Sigmoid colon (tissue), 6 donors: ENCODE measurements at regions not wholly inside any gene's neighbourhood (a gene's known extent, or its start where the extent isn't known, plus 50 kb on each side); places are given as distances from the start of the nearest gene placed in this dataset.

Source experiments
- DNase-seq: peaks from one replicate; pipeline ENCODE4 v3.0.0-alpha.2; 2019
- H3K27ac ChIP-seq, 4 donors: fragments of 200-600 bp; sonication (generic); one replicate each; pipeline ENCODE4 v1.5.1; 2016 to 2019; ENCODE audit warnings: mild to moderate bottlenecking in 1 of 4
- H3K27me3 ChIP-seq, 3 donors: fragments of 200-600 bp; sonication (generic); one replicate each; pipeline ENCODE4 v1.5.1; 2019; ENCODE audit warnings: mild to moderate bottlenecking in 1 of 3
- H3K36me3 ChIP-seq, 4 donors: fragments of 200-600 bp; sonication (generic); one replicate each; pipeline ENCODE4 v1.5.1; 2016 to 2019
- H3K4me1 ChIP-seq, 4 donors: fragments of 200-600 bp; sonication (generic); one replicate each; pipeline ENCODE4 v1.5.1; 2017 to 2019
- H3K4me3 ChIP-seq, 4 donors: fragments of 200-600 bp; sonication (generic); one replicate each; pipeline ENCODE4 v1.5.1; 2017 to 2019; ENCODE audit warnings: mild to moderate bottlenecking in 2 of 4, moderate library complexity in 1 of 4
- H3K9me3 ChIP-seq, 4 donors: fragments of 200-600 bp in 3 of 4; sonication (generic) in 3 of 4; one replicate each; pipeline versions ENCODE4 v1.5.1 to v1.6.1; 2013 to 2019
- CTCF ChIP-seq, 4 experiments: fragments of 450-650 bp in 3 of 4; fragments of 200-600 bp in 1 of 4; IDR thresholded peaks; one replicate each; pipeline ENCODE4 v1.5.1; 2016 to 2019; ENCODE audit warnings: antibody characterized with exemption in 4 of 4, mild to moderate bottlenecking in 3 of 4, moderate library complexity in 2 of 4
- EP300 ChIP-seq, 4 donors: sonication (generic); formaldehyde crosslinking; IDR thresholded peaks; one replicate each; pipeline ENCODE4 v1.6.1; 2017; ENCODE audit warnings: antibody characterized with exemption in 4 of 4
- POLR2A ChIP-seq, 2 donors: fragments of 450-650 bp; IDR thresholded peaks; one replicate each; pipeline ENCODE4 v1.6.1; 2016; ENCODE audit warnings: antibody characterized with exemption in 2 of 2, mild to moderate bottlenecking in 2 of 2, moderate library complexity in 2 of 2
- POLR2AphosphoS5 ChIP-seq, 4 donors: sonication (generic); formaldehyde crosslinking; IDR thresholded peaks; one replicate each; pipeline ENCODE4 v1.6.1; 2017; ENCODE audit warnings: antibody characterized with exemption in 4 of 4
- WGBS, 2 donors: extraction: QIAGEN DNeasy Blood & Tissue Kit; methylation state at CpG; one replicate each; pipeline ENCODE4 v1.1.7; 2013; 5-methylcytosine and 5-hydroxymethylcytosine counted together
- intact Hi-C: fragments of 100-400 bp; cut with DNase I; formaldehyde crosslinking; loops from one replicate; pipeline ENCODE4 v1.15.1; 2023
- donor health status: healthy with polysubstance abuse.
- donor health status: healthy.

GRCh38 chr2:21746499-21746898, 622.7 kb downstream of the TDRD15 start:
- DNase-seq: no peak
- no peak for TF ChIP-seq POLR2AphosphoS5 (IDR thresholded peaks at IDR 0.05)
- no peak for TF ChIP-seq CTCF (IDR thresholded peaks at IDR 0.05)
- no peak for TF ChIP-seq POLR2A (IDR thresholded peaks at IDR 0.05)
- no peak for TF ChIP-seq EP300 (IDR thresholded peaks at IDR 0.05)
- 90 to 93% methylated on average over 3 of the region's 3 CpGs for WGBS, 2 donors
- no peaks in the 10 kb centered on the region for H3K4me1 ChIP-seq
- H3K9me3 ChIP-seq: peaks cover 0 to 4% (median 0%) of the 10 kb centered on the region in 4 donors
- intact Hi-C loops: no loop called here
- H3K4me3 ChIP-seq: no peak overlapping the region
- H3K27me3 ChIP-seq: no peaks in the 10 kb centered on the region
- H3K27ac ChIP-seq: no peak overlapping the region
- no peaks in the 10 kb centered on the region for H3K36me3 ChIP-seq

GRCh38 chr2:21748501-21748900, 624.7 kb downstream of the TDRD15 start:
- no peaks in the 10 kb centered on the region for H3K4me1 ChIP-seq
- 65 to 71% methylated on average over 4 of the region's 4 CpGs for WGBS, 2 donors
- H3K4me3 ChIP-seq: no peak overlapping the region
- no peaks in the 10 kb centered on the region for H3K27me3 ChIP-seq
- H3K36me3 ChIP-seq: no peaks in the 10 kb centered on the region
- intact Hi-C loops: no loop called here
- H3K9me3 ChIP-seq: peaks cover 0 to 4% (median 0%) of the 10 kb centered on the region in 4 donors
- TF ChIP-seq POLR2AphosphoS5 (IDR thresholded peaks at IDR 0.05): no peak
- no peak for TF ChIP-seq POLR2A (IDR thresholded peaks at IDR 0.05)
- no peak for TF ChIP-seq EP300 (IDR thresholded peaks at IDR 0.05)
- TF ChIP-seq CTCF (IDR thresholded peaks at IDR 0.05): no peak
- no peak overlapping the region for H3K27ac ChIP-seq
- no peak for DNase-seq

- H3K27me3 ChIP-seq: no peaks in the 10 kb centered on the region
- no peak overlapping the region for H3K4me3 ChIP-seq
- no peaks in the 10 kb centered on the region for H3K9me3 ChIP-seq
- no peak overlapping the region for H3K27ac ChIP-seq
- WGBS, 2 donors: 79 to 80% methylated on average over 5 of the region's 5 CpGs
- H3K36me3 ChIP-seq: no peaks in the 10 kb centered on the region
- intact Hi-C loops: no loop called here
- DNase-seq: no peak
- no peaks in the 10 kb centered on the region for H3K4me1 ChIP-seq
- TF ChIP-seq POLR2AphosphoS5 (IDR thresholded peaks at IDR 0.05) (no peak), POLR2A (IDR thresholded peaks at IDR 0.05) (no peak), CTCF (IDR thresholded peaks at IDR 0.05) (no peak), EP300 (IDR thresholded peaks at IDR 0.05) (no peak)
These were observed 630.5 kb downstream of the TDRD15 start for GRCh38 chr2:21754164-21754788.

GRCh38 chr2:21757805-21758430, 634.1 kb downstream of the TDRD15 start:
- Histone ChIP-seq H3K4me3 (no peak overlapping the region), H3K4me1 (no peaks in the 10 kb centered on the region), H3K9me3 (no peaks in the 10 kb centered on the region), H3K36me3 (no peaks in the 10 kb centered on the region), H3K27ac (no peak overlapping the region), H3K27me3 (no peaks in the 10 kb centered on the region)
- TF ChIP-seq POLR2A (IDR thresholded peaks at IDR 0.05) (no peak), CTCF (IDR thresholded peaks at IDR 0.05) (no peak), EP300 (IDR thresholded peaks at IDR 0.05) (no peak), POLR2AphosphoS5 (IDR thresholded peaks at IDR 0.05) (no peak)
- no peak for DNase-seq
- 78 to 81% methylated on average over 11 of the region's 11 CpGs for WGBS, 2 donors
- intact Hi-C loops: no loop called here

GRCh38 chr2:21759819-21760218, 636.1 kb downstream of the TDRD15 start:
- intact Hi-C loops: no loop called here
- TF ChIP-seq CTCF (IDR thresholded peaks at IDR 0.05) (no peak), EP300 (IDR thresholded peaks at IDR 0.05) (no peak), POLR2AphosphoS5 (IDR thresholded peaks at IDR 0.05) (no peak), POLR2A (IDR thresholded peaks at IDR 0.05) (no peak)
- H3K36me3 ChIP-seq: no peaks in the 10 kb centered on the region
- H3K27ac ChIP-seq: no peak overlapping the region
- no peaks in the 10 kb centered on the region for H3K27me3 ChIP-seq
- H3K9me3 ChIP-seq: no peaks in the 10 kb centered on the region
- H3K4me3 ChIP-seq: no peak overlapping the region
- H3K4me1 ChIP-seq: no peaks in the 10 kb centered on the region
- DNase-seq: no peak
